ENCODE measurements at regions not wholly inside any gene's neighbourhood (a gene's known extent, or its start where the extent isn't known, plus 50 kb on each side); places are given as distances from the start of the nearest gene placed in this dataset.

DNA sequence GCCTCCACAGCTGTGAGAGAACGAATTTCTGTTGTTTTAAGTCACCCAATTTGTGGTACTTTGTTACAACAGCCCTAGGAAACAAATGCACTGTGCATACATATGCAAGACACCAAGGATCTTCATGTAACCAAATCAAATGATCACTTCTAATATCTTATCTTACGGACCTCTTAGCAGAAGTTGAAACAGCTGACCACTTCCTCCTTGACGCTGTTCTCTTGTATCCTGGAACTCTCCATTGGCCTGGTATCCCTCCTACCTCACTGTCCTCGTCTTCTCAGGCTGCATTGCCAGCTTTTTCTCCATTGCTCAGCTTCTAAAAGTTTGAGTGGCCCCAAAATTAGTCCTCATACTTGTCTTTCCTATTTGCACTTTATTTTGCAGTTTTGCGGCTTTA, 200.4 kb downstream of the DLEU7 start:
- Histone ChIP-seq H3K4me3 (no peak overlapping the region), H3K4me1 (no peaks in the 10 kb centered on the region), H3K27ac (no peak overlapping the region), H3K9me3 (no peaks in the 10 kb centered on the region), H3K36me3 (no peaks in the 10 kb centered on the region), H3K27me3 (no peaks in the 10 kb centered on the region)
- 83 to 91% (median 88%) methylated on average over 5 of the region's 5 CpGs for whole genome bisulfite sequencing, 4 donors
- TF ChIP-seq, protein P1, sequence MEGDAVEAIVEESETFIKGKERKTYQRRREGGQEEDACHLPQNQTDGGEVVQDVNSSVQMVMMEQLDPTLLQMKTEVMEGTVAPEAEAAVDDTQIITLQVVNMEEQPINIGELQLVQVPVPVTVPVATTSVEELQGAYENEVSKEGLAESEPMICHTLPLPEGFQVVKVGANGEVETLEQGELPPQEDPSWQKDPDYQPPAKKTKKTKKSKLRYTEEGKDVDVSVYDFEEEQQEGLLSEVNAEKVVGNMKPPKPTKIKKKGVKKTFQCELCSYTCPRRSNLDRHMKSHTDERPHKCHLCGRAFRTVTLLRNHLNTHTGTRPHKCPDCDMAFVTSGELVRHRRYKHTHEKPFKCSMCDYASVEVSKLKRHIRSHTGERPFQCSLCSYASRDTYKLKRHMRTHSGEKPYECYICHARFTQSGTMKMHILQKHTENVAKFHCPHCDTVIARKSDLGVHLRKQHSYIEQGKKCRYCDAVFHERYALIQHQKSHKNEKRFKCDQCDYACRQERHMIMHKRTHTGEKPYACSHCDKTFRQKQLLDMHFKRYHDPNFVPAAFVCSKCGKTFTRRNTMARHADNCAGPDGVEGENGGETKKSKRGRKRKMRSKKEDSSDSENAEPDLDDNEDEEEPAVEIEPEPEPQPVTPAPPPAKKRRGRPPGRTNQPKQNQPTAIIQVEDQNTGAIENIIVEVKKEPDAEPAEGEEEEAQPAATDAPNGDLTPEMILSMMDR (IDR thresholded peaks at IDR 0.05) = no peak
- TF ChIP-seq POLR2A (IDR thresholded peaks at IDR 0.05) = no peak
- no peak for DNase-seq
- no peak for ATAC-seq
- intact Hi-C loops (cut with DNase I) = no loop called here

DNA sequence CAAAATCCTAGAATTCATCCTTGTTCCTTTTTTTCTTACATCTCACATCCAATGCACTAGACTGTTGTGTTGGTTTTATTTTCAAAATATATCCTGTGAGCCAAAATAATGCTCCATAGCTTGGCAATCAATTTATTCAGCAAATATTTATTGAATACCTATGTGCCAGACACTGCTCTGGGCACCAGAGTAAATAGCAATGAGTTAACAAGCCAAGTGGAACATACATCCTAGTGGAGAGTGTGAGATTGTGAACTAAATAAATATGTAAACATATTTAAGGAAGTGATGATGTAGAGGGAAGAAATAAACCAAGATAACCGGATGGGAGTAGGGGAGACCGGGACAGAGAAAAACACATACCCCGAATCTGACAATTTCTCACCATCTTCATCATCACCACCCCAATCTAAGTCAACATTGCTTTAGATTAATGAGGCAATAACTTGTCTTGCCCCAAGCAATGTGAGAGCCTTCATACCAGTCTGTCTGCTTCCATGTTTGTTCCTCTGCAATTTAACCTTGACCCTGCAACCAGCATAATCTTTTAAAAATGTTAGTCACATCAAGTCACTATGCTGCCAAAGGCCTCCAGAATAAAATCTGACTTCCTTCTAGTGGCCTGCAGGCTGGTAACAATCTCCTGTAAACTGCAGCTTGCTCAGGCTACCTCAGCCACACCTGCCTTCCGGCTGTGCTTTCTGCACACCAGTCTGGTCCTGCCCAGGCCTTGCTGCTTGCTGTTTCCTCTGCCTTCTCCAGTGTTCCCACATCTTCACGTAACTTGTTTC, 199.2 kb downstream of the DLEU7 start:
- TF ChIP-seq, protein P1 (IDR thresholded peaks at IDR 0.05) = no peak
- TF ChIP-seq POLR2A (IDR thresholded peaks at IDR 0.05) = no peak
- Histone ChIP-seq H3K9me3 (no peaks in the 10 kb centered on the region), H3K4me1 (peaks cover 0 to 3% (median 0%) of the 10 kb centered on the region in 12 donors), H3K27ac (no peak overlapping the region), H3K4me3 (no peak overlapping the region), H3K27me3 (no peaks in the 10 kb centered on the region), H3K36me3 (no peaks in the 10 kb centered on the region)
- intact Hi-C loops (cut with DNase I) = no loop called here
- DNase-seq (no peak), ATAC-seq (no peak)
- WGBS, 4 donors = 86 to 95% (median 95%) methylated on average over 5 of the region's 5 CpGs

DNA sequence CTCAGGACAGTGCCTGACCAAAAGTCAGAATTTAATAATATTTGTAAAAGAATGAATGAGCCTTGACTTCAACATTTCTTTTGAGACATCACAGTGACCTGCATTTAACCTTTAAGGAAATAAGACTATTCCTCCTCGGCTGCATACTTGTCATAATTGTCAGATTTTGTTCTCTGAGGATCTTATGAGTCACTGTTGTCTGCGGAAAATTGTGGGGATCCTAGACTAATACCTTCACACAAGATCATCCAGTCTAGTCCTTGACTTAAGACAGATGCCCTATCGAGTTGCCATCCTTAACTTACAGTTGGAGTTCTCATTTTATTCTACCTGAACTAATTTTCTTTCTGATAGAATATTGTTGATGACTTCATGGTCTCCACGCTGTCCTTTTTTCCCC, 198.4 kb downstream of the DLEU7 start:
- Histone ChIP-seq H3K27me3 (no peaks in the 10 kb centered on the region), H3K4me3 (no peak overlapping the region), H3K4me1 (peaks cover 0 to 5% (median 0%) of the 10 kb centered on the region in 12 donors), H3K9me3 (no peaks in the 10 kb centered on the region), H3K27ac (no peak overlapping the region), H3K36me3 (no peaks in the 10 kb centered on the region)
- DNase-seq = no peak
- intact Hi-C loops (cut with DNase I) = no loop called here
- WGBS, 4 donors = 84 to 88% (median 87%) methylated on average over 4 of the region's 4 CpGs
- no peak for ATAC-seq
- TF ChIP-seq POLR2A (IDR thresholded peaks at IDR 0.05) = no peak
- TF ChIP-seq, protein P1 (IDR thresholded peaks at IDR 0.05) = no peak

DNA sequence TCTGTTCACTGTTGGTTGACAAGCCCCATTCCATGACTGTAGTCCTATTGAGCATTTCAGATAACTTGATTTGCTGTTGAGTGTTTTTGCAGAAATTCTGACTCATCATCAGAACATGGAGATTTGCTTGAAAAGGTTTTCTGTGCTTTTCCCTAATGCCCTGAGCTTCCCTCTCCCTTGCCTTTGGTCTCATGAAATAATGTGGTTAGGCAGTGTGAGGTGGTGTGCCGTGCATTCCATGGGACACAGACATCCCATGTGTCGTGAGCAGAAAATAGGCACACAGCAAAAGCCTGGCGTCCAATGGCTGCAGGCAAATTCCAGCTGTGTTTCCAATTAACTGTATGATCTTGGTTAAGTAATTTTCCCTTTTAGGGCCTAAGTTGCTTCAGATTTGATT, 197.4 kb downstream of the DLEU7 start:
- intact Hi-C loops (cut with DNase I) = no loop called here
- Histone ChIP-seq H3K27me3 (no peaks in the 10 kb centered on the region), H3K27ac (no peak overlapping the region), H3K36me3 (no peaks in the 10 kb centered on the region), H3K4me1 (peaks cover 0 to 8% (median under 1%) of the 10 kb centered on the region in 12 donors), H3K4me3 (no peak overlapping the region), H3K9me3 (no peaks in the 10 kb centered on the region)
- WGBS, 4 donors = 92 to 98% (median 97%) methylated on average over 3 of the region's 3 CpGs
- TF ChIP-seq, protein P1 (IDR thresholded peaks at IDR 0.05) = no peak
- TF ChIP-seq POLR2A (IDR thresholded peaks at IDR 0.05) = no peak
- DNase-seq = no peak
- no peak for ATAC-seq

Measured in heart left ventricle (tissue), 16 donors.